HCT116 (cell line): ENCODE measurements at regions not wholly inside any gene's neighbourhood (a gene's known extent, or its start where the extent isn't known, plus 50 kb on each side); places are given as distances from the start of the nearest gene placed in this dataset.

ENCODE experiments used
- ATAC-seq: fragments of 200-7000 bp; cut with Tn5 transposase; 2 replicates; pipeline ENCODE4 v1.9.1; 2020; ENCODE audit warnings: mild to moderate bottlenecking, moderate library complexity
- BruUV-seq: library from RNA; stranded (reverse); fragments of 400-500 nt; replicated peaks from 2 replicates; lab custom pipeline; 2021; lab: Mats Ljungman, UMichigan
- CTCF ChIA-PET: fragments of 300-600 bp; sonication (Branson Sonifier 250); formaldehyde crosslinking; loops from one replicate; lab custom pipeline; 2021; ENCODE audit warnings: antibody characterized with exemption; lab: Charles Lee
- POLR2A ChIA-PET: fragments of 300-600, 350-600 bp; sonication (Branson Sonifier 250); formaldehyde crosslinking; loops from one replicate; lab custom pipeline; 2021; ENCODE audit warnings: antibody characterized with exemption; lab: Charles Lee
- RAD21 ChIA-PET, 2 experiments: fragments of 300-600 bp; sonication (Branson Sonifier 250); formaldehyde crosslinking; loops; one replicate each; lab custom pipeline; 2023; ENCODE audit warnings: low total read pairs in 2 of 2; ENCODE audit not compliant: uncharacterized antibody in 2 of 2, unreplicated experiment in 2 of 2, low non-redundant PET in 1 of 2; lab: Charles Lee
- DNase-seq: peaks from one replicate; pipeline ENCODE4 v3.0.0-alpha.2; 2010; ENCODE audit warnings: low read depth, low spot score
- H2AFZ ChIP-seq: fragments of 200-600 bp; shearing (Covaris generic), sonication (generic); 2 replicates; pipeline ENCODE4 v1.6.1; 2017; ENCODE audit warnings: low read depth, mixed run types, mixed read lengths, antibody characterized with exemption, low read length; ENCODE audit not compliant: poor library complexity, severe bottlenecking
- H3K27ac ChIP-seq: 2 replicates; pipeline ENCODE4 v1.5.1; 2012; ENCODE audit warnings: low read depth, low read length
- H3K27me3 ChIP-seq: fragments of 200-600 bp; sonication (generic); 2 replicates; pipeline ENCODE4 v1.6.1; 2016; ENCODE audit warnings: mixed run types, low read length, mixed read lengths; ENCODE audit not compliant: insufficient read depth
- H3K36me3 ChIP-seq, 2 experiments: fragments of 200-500 bp in 1 of 2; fragments of 200-600 bp in 1 of 2; sonication (Bioruptor generic) in 1 of 2; sonication (generic) in 1 of 2; 2 replicates each; pipeline versions ENCODE4 v1.5.1 to v1.6.1; 2014 to 2016; ENCODE audit warnings: low read length in 2 of 2, inconsistent platforms in 1 of 2, mixed read lengths in 1 of 2, mixed run types in 1 of 2; ENCODE audit not compliant: insufficient read depth in 2 of 2, control insufficient read depth in 1 of 2
- H3K4me1 ChIP-seq, 2 experiments: fragments of 200-600 bp in 1 of 2; sonication (generic) in 1 of 2; 2 replicates each; pipeline versions ENCODE4 v1.5.1 to v1.6.1; 2012 to 2017; ENCODE audit warnings: low read length in 2 of 2, inconsistent platforms in 1 of 2, mild to moderate bottlenecking in 1 of 2, mixed read lengths in 1 of 2, mixed run types in 1 of 2, moderate library complexity in 1 of 2; ENCODE audit not compliant: insufficient read depth in 2 of 2, control insufficient read depth in 1 of 2
- H3K4me2 ChIP-seq: fragments of 200-600 bp; sonication (generic); 2 replicates; pipeline ENCODE4 v1.6.1; 2017; ENCODE audit warnings: mixed run types, low read length, mixed read lengths
- H3K4me3 ChIP-seq, 2 experiments: fragments of 200-600 bp in 1 of 2; sonication (generic) in 1 of 2; replicated peaks in 1 of 2; 2 replicates each; pipeline ENCODE4 v1.5.1; 2011 to 2016; ENCODE audit warnings: low read length in 2 of 2, control low read depth in 1 of 2, low read depth in 1 of 2, mild to moderate bottlenecking in 1 of 2, mixed read lengths in 1 of 2, mixed run types in 1 of 2
- H3K79me2 ChIP-seq: fragments of 200-600 bp; sonication (generic); 2 replicates; pipeline ENCODE4 v1.6.1; 2017; ENCODE audit warnings: mild to moderate bottlenecking, mixed run types, low read length, moderate library complexity, mixed read lengths; ENCODE audit not compliant: insufficient read depth
- H3K9ac ChIP-seq: fragments of 200-600 bp; sonication (generic); 2 replicates; pipeline ENCODE4 v1.6.1; 2016; ENCODE audit warnings: low read length, mixed read lengths
- H3K9me2 ChIP-seq: fragments of 200-600 bp; sonication (generic), shearing (Covaris generic); 2 replicates; pipeline ENCODE4 v1.6.1; 2017; ENCODE audit warnings: mixed run types, mild to moderate bottlenecking, moderate library complexity; ENCODE audit not compliant: insufficient read depth
- H3K9me3 ChIP-seq, 2 experiments: fragments of 200-500 bp in 1 of 2; fragments of 200-600 bp in 1 of 2; sonication (Bioruptor generic) in 1 of 2; sonication (generic) in 1 of 2; 2 replicates each; pipeline ENCODE4 v1.6.1; 2014 to 2017; ENCODE audit warnings: low read length in 2 of 2, mixed read lengths in 2 of 2, inconsistent platforms in 1 of 2, low read depth in 1 of 2, mild to moderate bottlenecking in 1 of 2, mixed run types in 1 of 2, moderate library complexity in 1 of 2; ENCODE audit not compliant: control insufficient read depth in 1 of 2, insufficient read depth in 1 of 2
- H4K20me1 ChIP-seq: fragments of 200-600 bp; sonication (generic), shearing (Covaris generic); 2 replicates; pipeline ENCODE4 v1.6.1; 2017; ENCODE audit warnings: mixed run types, mild to moderate bottlenecking, moderate library complexity; ENCODE audit not compliant: insufficient read depth
- CBX3 ChIP-seq: IDR thresholded peaks from 2 replicates; pipeline ENCODE4 v1.6.1; 2012; ENCODE audit warnings: low read depth
- CTCF ChIP-seq, 3 experiments: fragments of 200-600 bp in 1 of 3; sonication (generic) in 1 of 3; IDR thresholded peaks in 2 of 3; conservative IDR thresholded peaks in 1 of 3; 2 replicates each; pipeline ENCODE4 v1.5.1; 2012 to 2017; ENCODE audit warnings: low read depth in 2 of 3, low read length in 2 of 3, antibody characterized with exemption in 1 of 3, borderline replicate concordance in 1 of 3, control low read depth in 1 of 3, mild to moderate bottlenecking in 1 of 3, mixed read lengths in 1 of 3, mixed run types in 1 of 3, moderate library complexity in 1 of 3; ENCODE audit not compliant: insufficient read depth in 1 of 3
- EGR1 ChIP-seq: IDR thresholded peaks from 2 replicates; pipeline ENCODE4 v1.6.1; 2012; ENCODE audit warnings: low read depth
- ELF1 ChIP-seq: IDR thresholded peaks from 2 replicates; pipeline ENCODE4 v1.6.1; 2012; ENCODE audit warnings: low read depth, borderline replicate concordance
- EZH2phosphoT487 ChIP-seq: fragments of 200-600 bp; IDR thresholded peaks from 2 replicates; pipeline ENCODE4 v1.6.1; 2018; ENCODE audit warnings: antibody characterized with exemption, borderline replicate concordance
- JUND ChIP-seq: IDR thresholded peaks from 2 replicates; pipeline ENCODE4 v1.6.1; 2012
- MAX ChIP-seq: IDR thresholded peaks from 2 replicates; pipeline ENCODE4 v1.6.1; 2012
- REST ChIP-seq: IDR thresholded peaks from 2 replicates; pipeline ENCODE4 v1.6.1; 2012; ENCODE audit warnings: low read depth
- SP1 ChIP-seq: IDR thresholded peaks from 2 replicates; pipeline ENCODE4 v1.6.1; 2012; ENCODE audit warnings: low read depth
- SRF ChIP-seq: IDR thresholded peaks from 2 replicates; pipeline ENCODE4 v1.6.1; 2012; ENCODE audit warnings: low read depth
- TCF7L2 ChIP-seq: IDR thresholded peaks from 2 replicates; pipeline ENCODE4 v1.7.0; 2011; ENCODE audit warnings: borderline replicate concordance, inconsistent platforms; ENCODE audit not compliant: insufficient read depth, insufficient read length; ENCODE audit errors: extremely low read depth
- YY1 ChIP-seq: IDR thresholded peaks from 2 replicates; pipeline ENCODE4 v1.6.1; 2011; ENCODE audit warnings: low read length, low read depth, moderate library complexity, mild to moderate bottlenecking; ENCODE audit not compliant: insufficient replicate concordance; ENCODE audit errors: extremely low read depth
- ZBTB33 ChIP-seq: IDR thresholded peaks from 2 replicates; pipeline ENCODE4 v1.6.1; 2011; ENCODE audit warnings: mild to moderate bottlenecking, low read length, moderate library complexity; ENCODE audit not compliant: insufficient replicate concordance; ENCODE audit errors: extremely low read depth
- ZFX ChIP-seq: fragments of 450-650 bp; IDR thresholded peaks from 2 replicates; pipeline ENCODE4 v1.6.1; 2017
- intact Hi-C: fragments of 100-400 bp; cut with micrococcal nuclease; formaldehyde crosslinking; loops from 2 replicates; pipeline ENCODE4 v1.10.0; 2022

GRCh38 chr3:174618368-174619080 is 240.6 kb upstream of the NAALADL2 start (continued):
- no peak for TF ChIP-seq SP1

GRCh38 chr3:174619239-174619638 is 239.9 kb upstream of the NAALADL2 start:
- no TSS peak for BruUV-seq
- Histone ChIP-seq H3K4me1 (peaks cover 0 to 4% of the 10 kb centered on the region in 2 experiments; a peak in 1 of 4 replicates), H3K9me2 (no peaks in the 10 kb centered on the region), H3K36me3 (no peaks in the 10 kb centered on the region), H3K9me3 (no peaks in the 10 kb centered on the region), H3K4me2 (no peak overlapping the region), H3K27me3 (no peaks in the 10 kb centered on the region), H3K9ac (no peak overlapping the region), H3K4me3 (no peak overlapping the region), H3K27ac (no peak overlapping the region), H4K20me1 (no peaks in the 10 kb centered on the region), H2AFZ (no peak overlapping the region), H3K79me2 (no peaks in the 10 kb centered on the region)
- ChIA-PET CTCF (no interaction called here), POLR2A (no interaction called here), RAD21 (no interaction called here)
- no peak for TF ChIP-seq MAX
- TF ChIP-seq YY1, result no peak
- TF ChIP-seq EZH2phosphoT487, result no peak
- no peak for TF ChIP-seq JUND
- no peak for TF ChIP-seq ZBTB33
- TF ChIP-seq ZFX, result no peak
- TF ChIP-seq EGR1, result no peak
- no peak for TF ChIP-seq REST
- TF ChIP-seq CTCF (IDR thresholded peaks at IDR 0.05 in 2 of 3, conservative IDR thresholded peaks at IDR 0.05 in 1 of 3; ENCODE audit: borderline replicate concordance in 1 of 3, insufficient read depth in 1 of 3, low read depth in 2 of 3, low read length in 2 of 3), result no peak
- no peak for TF ChIP-seq CBX3
- TF ChIP-seq TCF7L2, result no peak
- TF ChIP-seq ELF1, result no peak
- no peak for TF ChIP-seq SRF
- DNase-seq (no peak), ATAC-seq (no peak)
- intact Hi-C loops, result no loop called here
